ENCODE measurements at regions not wholly inside any gene's neighbourhood (a gene's known extent, or its start where the extent isn't known, plus 50 kb on each side); places are given as distances from the start of the nearest gene placed in this dataset.
A peak's percentile ranks its signal among the peaks of the same experiment; 100 is the strongest.

DNA sequence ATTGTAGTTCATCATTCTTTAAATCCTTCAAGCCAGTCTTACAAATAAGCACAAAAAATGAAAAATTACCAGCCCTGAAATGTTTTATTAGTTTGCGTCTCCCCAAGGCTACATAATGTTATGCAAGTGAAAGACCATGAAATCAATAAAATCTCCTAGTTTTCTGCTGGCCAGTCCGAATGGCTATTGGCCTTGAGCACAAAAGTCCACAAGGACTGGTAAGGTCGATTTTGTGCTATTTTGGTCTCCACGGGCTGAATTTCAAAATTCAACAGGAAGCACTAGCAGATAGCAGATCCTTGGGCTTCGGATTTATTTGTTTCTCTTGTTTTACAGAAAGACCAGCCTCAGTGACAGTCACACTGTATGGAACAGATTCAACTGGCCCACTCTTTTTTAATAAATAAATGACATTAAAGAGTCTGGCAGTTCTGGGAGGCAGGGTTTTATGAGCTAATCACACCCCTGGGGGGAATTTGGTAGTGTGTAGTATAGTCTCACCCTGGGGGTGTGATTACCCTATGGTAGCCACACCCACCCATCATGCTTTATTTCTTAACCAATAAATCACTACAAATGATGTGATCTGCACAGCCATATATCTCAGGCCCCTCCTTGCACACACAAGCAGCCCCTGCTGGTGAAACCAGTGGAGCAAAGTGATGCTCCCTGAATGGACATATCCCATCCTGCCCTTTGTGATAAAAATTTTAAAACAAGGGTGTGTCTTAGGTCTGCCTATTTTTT is 51.1 kb upstream of the TMEM33 start:
- Histone ChIP-seq H3K9me2 (replicated peaks; ENCODE audit: insufficient read depth) (no peaks in the 10 kb centered on the region), H3K4me3 (no peak overlapping the region), H3K9me3 (ENCODE audit: low read depth) (no peaks in the 10 kb centered on the region), H3K36me3 (replicated peaks; ENCODE audit: insufficient read depth, low read depth) (no peaks in the 10 kb centered on the region), H2AFZ (no peak overlapping the region), H3K79me2 (no peaks in the 10 kb centered on the region), H3K4me2 (no peak overlapping the region), H3K27me3 (peaks cover 67% of the 10 kb centered on the region), H3K27ac (no peak overlapping the region), H4K20me1 (ENCODE audit: insufficient read depth, poor library complexity, severe bottlenecking) (no peaks in the 10 kb centered on the region), H3K4me1 (ENCODE audit: insufficient read depth) (peaks cover 14% of the 10 kb centered on the region)
- DNase-seq (ENCODE audit: low spot score) = no peak
- 63% methylated on average over 5 of the region's 5 CpGs for WGBS (ENCODE audit: low lambda C conversion rate, missing lambda C conversion rate)
- TF ChIP-seq EZH2 (IDR thresholded peaks at IDR 0.05; ENCODE audit: borderline replicate concordance) = no peak
- no peak for TF ChIP-seq EZH2phosphoT487 (IDR thresholded peaks at IDR 0.05; ENCODE audit: low read depth, severe bottlenecking, unreplicated experiment)
- TF ChIP-seq, protein P1, sequence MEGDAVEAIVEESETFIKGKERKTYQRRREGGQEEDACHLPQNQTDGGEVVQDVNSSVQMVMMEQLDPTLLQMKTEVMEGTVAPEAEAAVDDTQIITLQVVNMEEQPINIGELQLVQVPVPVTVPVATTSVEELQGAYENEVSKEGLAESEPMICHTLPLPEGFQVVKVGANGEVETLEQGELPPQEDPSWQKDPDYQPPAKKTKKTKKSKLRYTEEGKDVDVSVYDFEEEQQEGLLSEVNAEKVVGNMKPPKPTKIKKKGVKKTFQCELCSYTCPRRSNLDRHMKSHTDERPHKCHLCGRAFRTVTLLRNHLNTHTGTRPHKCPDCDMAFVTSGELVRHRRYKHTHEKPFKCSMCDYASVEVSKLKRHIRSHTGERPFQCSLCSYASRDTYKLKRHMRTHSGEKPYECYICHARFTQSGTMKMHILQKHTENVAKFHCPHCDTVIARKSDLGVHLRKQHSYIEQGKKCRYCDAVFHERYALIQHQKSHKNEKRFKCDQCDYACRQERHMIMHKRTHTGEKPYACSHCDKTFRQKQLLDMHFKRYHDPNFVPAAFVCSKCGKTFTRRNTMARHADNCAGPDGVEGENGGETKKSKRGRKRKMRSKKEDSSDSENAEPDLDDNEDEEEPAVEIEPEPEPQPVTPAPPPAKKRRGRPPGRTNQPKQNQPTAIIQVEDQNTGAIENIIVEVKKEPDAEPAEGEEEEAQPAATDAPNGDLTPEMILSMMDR (IDR thresholded peaks at IDR 0.05; ENCODE audit: poor library complexity) = no peak

DNA sequence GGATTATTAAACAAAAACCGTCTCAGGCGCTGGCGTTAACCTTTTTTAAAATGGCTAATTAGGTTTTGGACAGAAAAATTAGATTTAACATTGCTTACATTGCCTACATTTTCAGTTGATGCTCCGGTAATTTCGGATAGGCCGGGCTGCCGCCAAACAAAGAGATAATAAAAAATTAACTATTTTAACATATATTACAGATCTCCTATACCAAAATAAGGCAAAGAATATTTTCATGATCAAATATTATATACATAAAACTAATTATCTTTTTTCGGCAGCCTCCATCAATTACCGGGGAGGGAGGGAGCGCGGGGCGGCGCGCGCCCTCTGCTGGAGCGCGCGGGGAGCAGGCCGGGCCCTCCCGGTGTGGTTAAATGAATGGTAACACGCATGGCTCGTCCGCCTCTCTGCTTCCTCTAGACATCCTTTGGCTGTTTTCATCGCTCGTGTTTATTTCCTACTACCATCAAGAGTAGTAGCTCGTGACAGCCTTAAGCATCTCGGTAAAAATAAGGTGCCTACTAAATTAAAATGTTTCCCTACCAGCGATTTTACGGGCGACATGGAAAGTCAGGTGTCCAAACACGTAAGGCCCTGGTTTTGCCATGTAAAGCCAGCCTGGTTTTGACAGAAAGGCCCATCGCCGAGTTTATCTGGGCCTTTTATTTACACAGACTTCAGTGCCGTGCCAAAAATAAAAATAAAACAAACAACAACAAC is 52.4 kb upstream of the TMEM33 start:
- Histone ChIP-seq H3K9me2 (replicated peaks; ENCODE audit: insufficient read depth) (no peaks in the 10 kb centered on the region), H3K27ac (no peak overlapping the region), H3K4me1 (ENCODE audit: insufficient read depth) (peaks cover 14% of the 10 kb centered on the region), H3K36me3 (replicated peaks; ENCODE audit: insufficient read depth, low read depth) (no peaks in the 10 kb centered on the region), H2AFZ (peak overlapping the region; percentile 32), H3K4me3 (no peak overlapping the region), H3K79me2 (no peaks in the 10 kb centered on the region), H4K20me1 (ENCODE audit: insufficient read depth, poor library complexity, severe bottlenecking) (no peaks in the 10 kb centered on the region), H3K9me3 (ENCODE audit: low read depth) (no peaks in the 10 kb centered on the region), H3K27me3 (peaks cover 81% of the 10 kb centered on the region), H3K4me2 (peak overlapping the region; percentile 86)
- DNase-seq (ENCODE audit: low spot score) = peak; percentile 54
- TF ChIP-seq EZH2 (IDR thresholded peaks at IDR 0.05; ENCODE audit: borderline replicate concordance) = peak; percentile 73
- TF ChIP-seq EZH2phosphoT487 (IDR thresholded peaks at IDR 0.05; ENCODE audit: low read depth, severe bottlenecking, unreplicated experiment) = peak; percentile 99
- TF ChIP-seq, protein P1 (IDR thresholded peaks at IDR 0.05; ENCODE audit: poor library complexity) = peak; percentile 93
- 16% methylated on average over 34 of the region's 34 CpGs for WGBS (ENCODE audit: low lambda C conversion rate, missing lambda C conversion rate)

DNA sequence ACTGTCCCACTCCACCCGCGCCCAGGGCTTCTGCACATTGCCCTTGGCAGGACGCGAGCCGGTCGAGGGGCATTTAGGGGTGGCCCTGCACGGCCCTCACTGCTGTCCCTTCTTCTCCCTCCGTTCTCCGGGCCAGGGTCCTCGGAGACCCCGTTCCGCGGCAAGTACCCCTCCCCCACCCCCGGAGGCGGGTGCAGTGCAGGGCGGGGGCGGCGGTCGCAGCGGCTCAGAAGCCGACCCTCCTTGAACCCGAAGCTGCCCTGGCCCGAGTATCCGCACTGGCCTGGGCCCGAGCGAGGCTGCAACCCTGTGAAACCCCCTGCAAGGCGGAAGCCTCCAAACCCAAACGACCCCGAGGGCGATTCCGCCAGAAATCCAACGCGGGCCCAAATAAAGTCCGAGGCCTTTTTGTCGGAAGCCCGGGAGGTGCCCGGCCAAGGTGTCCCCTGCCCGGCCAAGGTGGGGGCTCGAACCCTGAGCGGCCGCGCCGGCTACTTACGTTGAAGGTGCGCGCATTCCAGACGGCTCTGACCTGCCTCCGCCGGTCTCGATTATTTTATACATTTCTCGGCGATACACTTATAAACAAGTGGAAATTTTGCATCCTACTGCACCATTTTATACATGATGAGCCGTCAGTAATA is 53.1 kb upstream of the TMEM33 start:
- H3K27me3 ChIP-seq = peaks cover 88% of the 10 kb centered on the region
- peaks cover 14% of the 10 kb centered on the region for H3K4me1 ChIP-seq (ENCODE audit: insufficient read depth)
- peak overlapping the region; percentile 7 for H3K4me3 ChIP-seq
- 2% methylated on average over 33 of the region's 53 CpGs for WGBS (ENCODE audit: low lambda C conversion rate, missing lambda C conversion rate)
- no peaks in the 10 kb centered on the region for H3K9me2 ChIP-seq (replicated peaks; ENCODE audit: insufficient read depth)
- H3K36me3 ChIP-seq (replicated peaks; ENCODE audit: insufficient read depth, low read depth) = no peaks in the 10 kb centered on the region
- H3K9me3 ChIP-seq (ENCODE audit: low read depth) = no peaks in the 10 kb centered on the region
- H2AFZ ChIP-seq = peak overlapping the region; percentile 32
- H4K20me1 ChIP-seq (ENCODE audit: insufficient read depth, poor library complexity, severe bottlenecking) = no peaks in the 10 kb centered on the region
- H3K79me2 ChIP-seq = no peaks in the 10 kb centered on the region
- no peak overlapping the region for H3K27ac ChIP-seq
- TF ChIP-seq EZH2phosphoT487 (IDR thresholded peaks at IDR 0.05; ENCODE audit: low read depth, severe bottlenecking, unreplicated experiment) (no peak), EZH2 (IDR thresholded peaks at IDR 0.05; ENCODE audit: borderline replicate concordance) (peak; percentile 100)
- TF ChIP-seq, protein P1 (IDR thresholded peaks at IDR 0.05; ENCODE audit: poor library complexity) = no peak
- peak overlapping the region; percentile 86 for H3K4me2 ChIP-seq
- DNase-seq (ENCODE audit: low spot score) = no peak

All from hepatocyte (in vitro differentiated cells).